OCI-LY1 (cell line): ENCODE measurements at regions not wholly inside any gene's neighbourhood (a gene's known extent, or its start where the extent isn't known, plus 50 kb on each side); places are given as distances from the start of the nearest gene placed in this dataset.

Experiments
- H2AFZ ChIP-seq: fragments of 200-600 bp; sonication (generic), shearing (Covaris generic); 2 replicates; pipeline ENCODE4 v1.6.0; 2014; ENCODE audit warnings: antibody characterized with exemption, mild to moderate bottlenecking, low read length
- H3F3A ChIP-seq: fragments of 200-600 bp; sonication (generic), shearing (Covaris generic); 2 replicates; pipeline ENCODE4 v1.6.0; 2014; ENCODE audit warnings: mild to moderate bottlenecking, antibody characterized with exemption, low read length, moderate library complexity; ENCODE audit not compliant: insufficient read depth
- H3K27ac ChIP-seq: fragments of 200-600 bp; sonication (generic); 2 replicates; pipeline ENCODE4 v1.5.1; 2014; ENCODE audit warnings: low read length, mixed run types, mild to moderate bottlenecking, low read depth; ENCODE audit not compliant: poor library complexity, severe bottlenecking
- H3K27me3 ChIP-seq: fragments of 200-600 bp; sonication (generic); 2 replicates; pipeline ENCODE4 v1.6.0; 2014; ENCODE audit warnings: antibody characterized with exemption, mild to moderate bottlenecking, low read length, moderate library complexity; ENCODE audit not compliant: insufficient read depth
- H3K36me3 ChIP-seq: fragments of 200-600 bp; sonication (generic); 2 replicates; pipeline ENCODE4 v1.6.1; 2014; ENCODE audit warnings: mild to moderate bottlenecking, antibody characterized with exemption, low read length, moderate library complexity, mixed read lengths; ENCODE audit not compliant: insufficient read depth
- H3K4me1 ChIP-seq: fragments of 200-600 bp; sonication (generic); 2 replicates; pipeline ENCODE4 v1.5.1; 2014; ENCODE audit warnings: mild to moderate bottlenecking, low read length, moderate library complexity; ENCODE audit not compliant: insufficient read depth, severe bottlenecking
- H3K4me2 ChIP-seq: fragments of 200-600 bp; sonication (generic), shearing (Covaris generic); 2 replicates; pipeline ENCODE4 v1.6.1; 2014; ENCODE audit warnings: low read length
- H3K4me3 ChIP-seq: fragments of 200-600 bp; sonication (generic); 2 replicates; pipeline ENCODE4 v1.5.1; 2014; ENCODE audit warnings: low read length, low read depth, mild to moderate bottlenecking, mixed read lengths; ENCODE audit not compliant: poor library complexity, severe bottlenecking
- H3K79me2 ChIP-seq: fragments of 200-600 bp; shearing (Covaris generic); 2 replicates; pipeline ENCODE4 v1.6.1; 2016; ENCODE audit warnings: mixed run types, low read length, mixed read lengths; ENCODE audit not compliant: insufficient read depth
- H3K9ac ChIP-seq: fragments of 200-600 bp; sonication (generic), shearing (Covaris generic); 2 replicates; pipeline ENCODE4 v1.6.1; 2014; ENCODE audit warnings: mild to moderate bottlenecking, low read length, mixed read lengths
- H3K9me2 ChIP-seq: fragments of 200-600 bp; sonication (generic), shearing (Covaris generic); 2 replicates; pipeline ENCODE4 v1.6.1; 2014; ENCODE audit warnings: low read depth, mild to moderate bottlenecking, low read length, mixed read lengths
- H3K9me3 ChIP-seq: fragments of 200-600 bp; shearing (Covaris generic); 2 replicates; pipeline ENCODE4 v1.6.1; 2014; ENCODE audit warnings: low read length, mixed read lengths
- H4K20me1 ChIP-seq: fragments of 200-600 bp; sonication (generic), shearing (Covaris generic); 2 replicates; pipeline ENCODE4 v1.6.0; 2016; ENCODE audit warnings: mild to moderate bottlenecking, low read length; ENCODE audit not compliant: insufficient read depth
- EZH2 ChIP-seq: fragments of 200-600 bp; sonication (generic), shearing (Covaris generic); IDR thresholded peaks from 2 replicates; pipeline ENCODE4 v1.8.0; 2017; ENCODE audit warnings: borderline replicate concordance, mixed run types, mild to moderate bottlenecking, antibody characterized with exemption, low read length, moderate library complexity, mixed read lengths
- TF ChIP-seq, protein P1 (sequence below): fragments of 200-600 bp; sonication (generic), shearing (Covaris generic); IDR thresholded peaks from 2 replicates; pipeline ENCODE4 v1.5.1; 2017; ENCODE audit warnings: mild to moderate bottlenecking, antibody characterized with exemption, low read length, moderate library complexity, mixed read lengths

DNA sequence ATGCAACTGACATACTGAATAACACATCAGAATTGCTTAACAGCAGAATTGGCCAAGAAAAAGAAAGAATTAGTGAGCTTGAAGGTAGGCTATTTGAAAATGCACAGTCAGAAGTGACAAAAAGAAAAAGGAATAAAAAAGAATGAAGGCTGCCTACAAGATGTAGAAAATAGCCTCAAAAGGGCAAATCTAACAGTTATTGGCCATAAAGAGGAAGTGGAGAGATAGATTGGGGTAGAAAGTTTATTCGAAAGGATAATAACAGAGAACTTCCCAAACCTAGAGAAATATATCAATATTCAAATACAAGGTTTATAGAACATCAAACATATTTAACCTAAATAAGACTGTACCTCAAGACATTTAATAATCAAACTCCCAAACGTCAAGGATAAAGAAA, 67.5 kb downstream of the ATP6V1G3 start:
- Histone ChIP-seq H2AFZ (no peak overlapping the region), H3K9ac (no peak overlapping the region), H4K20me1 (no peaks in the 10 kb centered on the region), H3K27ac (no peak overlapping the region), H3K9me3 (no peaks in the 10 kb centered on the region), H3K36me3 (no peaks in the 10 kb centered on the region), H3F3A (no peaks in the 10 kb centered on the region), H3K27me3 (no peaks in the 10 kb centered on the region), H3K9me2 (no peaks in the 10 kb centered on the region), H3K4me2 (no peak overlapping the region), H3K4me3 (no peak overlapping the region), H3K79me2 (no peaks in the 10 kb centered on the region), H3K4me1 (no peaks in the 10 kb centered on the region)
- TF ChIP-seq, protein P1, sequence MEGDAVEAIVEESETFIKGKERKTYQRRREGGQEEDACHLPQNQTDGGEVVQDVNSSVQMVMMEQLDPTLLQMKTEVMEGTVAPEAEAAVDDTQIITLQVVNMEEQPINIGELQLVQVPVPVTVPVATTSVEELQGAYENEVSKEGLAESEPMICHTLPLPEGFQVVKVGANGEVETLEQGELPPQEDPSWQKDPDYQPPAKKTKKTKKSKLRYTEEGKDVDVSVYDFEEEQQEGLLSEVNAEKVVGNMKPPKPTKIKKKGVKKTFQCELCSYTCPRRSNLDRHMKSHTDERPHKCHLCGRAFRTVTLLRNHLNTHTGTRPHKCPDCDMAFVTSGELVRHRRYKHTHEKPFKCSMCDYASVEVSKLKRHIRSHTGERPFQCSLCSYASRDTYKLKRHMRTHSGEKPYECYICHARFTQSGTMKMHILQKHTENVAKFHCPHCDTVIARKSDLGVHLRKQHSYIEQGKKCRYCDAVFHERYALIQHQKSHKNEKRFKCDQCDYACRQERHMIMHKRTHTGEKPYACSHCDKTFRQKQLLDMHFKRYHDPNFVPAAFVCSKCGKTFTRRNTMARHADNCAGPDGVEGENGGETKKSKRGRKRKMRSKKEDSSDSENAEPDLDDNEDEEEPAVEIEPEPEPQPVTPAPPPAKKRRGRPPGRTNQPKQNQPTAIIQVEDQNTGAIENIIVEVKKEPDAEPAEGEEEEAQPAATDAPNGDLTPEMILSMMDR = no peak
- no peak for TF ChIP-seq EZH2

DNA sequence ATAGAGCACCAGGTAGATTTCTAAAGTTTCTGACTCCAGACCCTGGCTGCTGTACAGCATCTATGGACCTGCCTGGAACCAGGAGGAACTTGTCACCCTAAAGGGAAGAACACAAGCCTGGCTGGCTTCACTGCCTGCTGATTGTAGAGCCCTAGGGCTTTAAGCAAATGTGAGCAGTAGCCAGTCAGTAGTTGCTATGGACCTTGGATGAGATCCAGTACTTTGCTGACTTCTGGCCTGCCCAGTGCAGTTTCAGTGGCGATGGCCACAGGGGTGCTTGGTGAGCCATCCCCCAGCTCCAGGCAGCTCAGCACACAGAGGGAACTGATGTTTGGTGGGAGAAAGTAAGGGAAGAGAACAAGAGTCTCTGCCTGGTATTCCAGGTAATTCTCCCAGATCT, 68.4 kb downstream of the ATP6V1G3 start:
- no peaks in the 10 kb centered on the region for H3K9me2 ChIP-seq
- H3K4me1 ChIP-seq = peaks cover 9% of the 10 kb centered on the region
- no peak overlapping the region for H3K27ac ChIP-seq
- no peak overlapping the region for H3K4me3 ChIP-seq
- H3K9me3 ChIP-seq = no peaks in the 10 kb centered on the region
- TF ChIP-seq, protein P1 = no peak
- TF ChIP-seq EZH2 = no peak
- no peak overlapping the region for H3K9ac ChIP-seq
- H3F3A ChIP-seq = no peaks in the 10 kb centered on the region
- no peaks in the 10 kb centered on the region for H3K36me3 ChIP-seq
- no peaks in the 10 kb centered on the region for H4K20me1 ChIP-seq
- H2AFZ ChIP-seq = no peak overlapping the region
- no peak overlapping the region for H3K4me2 ChIP-seq
- H3K79me2 ChIP-seq = no peaks in the 10 kb centered on the region
- H3K27me3 ChIP-seq = no peaks in the 10 kb centered on the region

DNA sequence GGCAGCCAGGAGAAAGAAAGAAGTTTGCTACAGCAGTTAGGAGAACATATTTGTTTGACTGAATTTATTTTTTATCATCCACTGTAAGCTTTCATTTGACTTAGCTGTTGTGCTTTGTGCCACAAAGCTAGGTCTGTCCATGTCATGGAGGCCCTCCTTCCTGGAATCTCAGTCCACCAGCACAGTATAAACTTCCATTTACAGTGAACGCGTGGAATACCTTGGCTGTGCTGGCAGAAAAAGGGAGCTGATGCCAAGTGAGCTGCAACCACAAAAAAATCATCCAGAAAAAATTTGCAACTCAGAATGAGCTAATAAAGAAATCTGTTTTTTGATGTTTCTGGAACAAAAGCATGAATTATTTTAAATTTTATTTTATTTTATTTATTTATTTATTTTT, 72.6 kb downstream of the ATP6V1G3 start:
- H3K9ac ChIP-seq = no peak overlapping the region; the same call in 1 of the 2 replicates
- no peak overlapping the region for H2AFZ ChIP-seq
- no peaks in the 10 kb centered on the region for H3K36me3 ChIP-seq
- H3K27me3 ChIP-seq = no peaks in the 10 kb centered on the region
- H3K79me2 ChIP-seq = no peaks in the 10 kb centered on the region
- no peaks in the 10 kb centered on the region for H4K20me1 ChIP-seq
- no peaks in the 10 kb centered on the region for H3F3A ChIP-seq
- TF ChIP-seq, protein P1 = no peak
- TF ChIP-seq EZH2 = no peak
- no peaks in the 10 kb centered on the region for H3K9me2 ChIP-seq
- peak overlapping the region; percentile 28 for H3K27ac ChIP-seq
- H3K4me2 ChIP-seq = no peak overlapping the region; the same call in 1 of the 2 replicates
- H3K4me1 ChIP-seq = peaks cover 24% of the 10 kb centered on the region
- no peaks in the 10 kb centered on the region for H3K9me3 ChIP-seq
- no peak overlapping the region for H3K4me3 ChIP-seq
